ENCODE measurements at regions not wholly inside any gene's neighbourhood (a gene's known extent, or its start where the extent isn't known, plus 50 kb on each side); places are given as distances from the start of the nearest gene placed in this dataset.

DNA sequence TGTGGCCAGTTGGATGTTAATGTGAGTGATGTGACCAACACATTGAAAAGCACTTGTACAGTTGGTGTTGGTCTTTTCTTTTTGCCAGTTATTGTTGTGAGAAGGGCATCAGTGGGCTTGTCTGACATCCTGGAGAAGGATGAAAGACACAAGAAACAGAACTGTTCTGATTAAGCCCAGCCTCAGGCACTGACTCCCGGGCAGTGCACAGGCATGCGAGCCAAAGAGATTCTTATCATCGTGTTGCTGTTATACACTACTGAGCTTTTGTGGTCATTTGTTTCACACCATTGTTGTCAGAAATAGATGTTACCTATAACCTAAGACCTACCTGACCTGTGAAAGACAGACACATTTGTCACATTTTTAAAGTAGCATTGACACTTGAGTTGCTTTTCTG, 236.8 kb upstream of the CA10 start:
- TF ChIP-seq YY1 (IDR thresholded peaks at IDR 0.05; ENCODE audit: low read depth) (no peak), TEAD4 (IDR thresholded peaks at IDR 0.05) (no peak), EP300 (IDR thresholded peaks at IDR 0.05; ENCODE audit: borderline replicate concordance) (no peak), REST (IDR thresholded peaks at IDR 0.05; ENCODE audit: low read depth) (no peak), TAF1 (IDR thresholded peaks at IDR 0.05; ENCODE audit: low read depth) (no peak), RAD21 (IDR thresholded peaks at IDR 0.05; ENCODE audit: low read depth) (no peak), ZBTB7A (IDR thresholded peaks at IDR 0.05; ENCODE audit: low read depth) (no peak), MAX (IDR thresholded peaks at IDR 0.05) (no peak), USF1 (IDR thresholded peaks at IDR 0.05) (no peak), CREB1 (IDR thresholded peaks at IDR 0.05; ENCODE audit: low read depth) (no peak), CEBPB (IDR thresholded peaks at IDR 0.05) (no peak)

Measured in Ishikawa (cell line).